Panc1 (cell line): ENCODE measurements at regions not wholly inside any gene's neighbourhood (a gene's known extent, or its start where the extent isn't known, plus 50 kb on each side); places are given as distances from the start of the nearest gene placed in this dataset.

Source experiments
- CTCF ChIP-seq: fragments of 450-650 bp; IDR thresholded peaks from 2 replicates; pipeline ENCODE4 v1.5.1; 2017; ENCODE audit warnings: mild to moderate bottlenecking
- POLR2AphosphoS5 ChIP-seq: IDR thresholded peaks from 2 replicates; pipeline ENCODE4 v1.6.1; 2012; ENCODE audit warnings: mild to moderate bottlenecking, low read depth, low read length, moderate library complexity
- TF ChIP-seq, protein P1 (sequence below), 2 experiments: IDR thresholded peaks; 2 replicates each; pipeline ENCODE4 v1.6.1; 2011 to 2012; ENCODE audit warnings: low read depth in 2 of 2, control low read depth in 1 of 2, low read length in 1 of 2, mild to moderate bottlenecking in 1 of 2, moderate library complexity in 1 of 2; ENCODE audit not compliant: insufficient read depth in 1 of 2

DNA sequence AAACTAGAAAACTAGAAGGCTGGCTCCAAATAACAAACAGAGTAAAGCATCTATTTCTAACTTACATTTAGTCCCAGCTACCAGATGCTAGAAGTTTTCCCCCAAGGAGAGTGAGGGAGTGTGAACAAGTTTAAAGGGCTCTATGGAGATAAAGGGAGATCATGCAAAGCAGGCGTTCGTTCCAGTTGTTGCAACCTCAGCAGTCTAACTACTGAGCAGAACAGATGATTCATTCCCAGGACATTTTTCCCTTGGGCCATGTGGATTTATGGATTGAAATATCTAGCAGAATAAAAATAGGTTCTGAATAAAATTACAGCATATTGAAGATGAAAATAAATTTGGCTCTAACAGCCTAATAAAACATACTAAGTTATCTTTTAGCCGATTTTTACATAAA lies 154.8 kb upstream of the TTC14 start:
- TF ChIP-seq CTCF = no peak
- no peak for TF ChIP-seq POLR2AphosphoS5
- TF ChIP-seq, protein P1, sequence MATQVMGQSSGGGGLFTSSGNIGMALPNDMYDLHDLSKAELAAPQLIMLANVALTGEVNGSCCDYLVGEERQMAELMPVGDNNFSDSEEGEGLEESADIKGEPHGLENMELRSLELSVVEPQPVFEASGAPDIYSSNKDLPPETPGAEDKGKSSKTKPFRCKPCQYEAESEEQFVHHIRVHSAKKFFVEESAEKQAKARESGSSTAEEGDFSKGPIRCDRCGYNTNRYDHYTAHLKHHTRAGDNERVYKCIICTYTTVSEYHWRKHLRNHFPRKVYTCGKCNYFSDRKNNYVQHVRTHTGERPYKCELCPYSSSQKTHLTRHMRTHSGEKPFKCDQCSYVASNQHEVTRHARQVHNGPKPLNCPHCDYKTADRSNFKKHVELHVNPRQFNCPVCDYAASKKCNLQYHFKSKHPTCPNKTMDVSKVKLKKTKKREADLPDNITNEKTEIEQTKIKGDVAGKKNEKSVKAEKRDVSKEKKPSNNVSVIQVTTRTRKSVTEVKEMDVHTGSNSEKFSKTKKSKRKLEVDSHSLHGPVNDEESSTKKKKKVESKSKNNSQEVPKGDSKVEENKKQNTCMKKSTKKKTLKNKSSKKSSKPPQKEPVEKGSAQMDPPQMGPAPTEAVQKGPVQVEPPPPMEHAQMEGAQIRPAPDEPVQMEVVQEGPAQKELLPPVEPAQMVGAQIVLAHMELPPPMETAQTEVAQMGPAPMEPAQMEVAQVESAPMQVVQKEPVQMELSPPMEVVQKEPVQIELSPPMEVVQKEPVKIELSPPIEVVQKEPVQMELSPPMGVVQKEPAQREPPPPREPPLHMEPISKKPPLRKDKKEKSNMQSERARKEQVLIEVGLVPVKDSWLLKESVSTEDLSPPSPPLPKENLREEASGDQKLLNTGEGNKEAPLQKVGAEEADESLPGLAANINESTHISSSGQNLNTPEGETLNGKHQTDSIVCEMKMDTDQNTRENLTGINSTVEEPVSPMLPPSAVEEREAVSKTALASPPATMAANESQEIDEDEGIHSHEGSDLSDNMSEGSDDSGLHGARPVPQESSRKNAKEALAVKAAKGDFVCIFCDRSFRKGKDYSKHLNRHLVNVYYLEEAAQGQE (IDR thresholded peaks at IDR 0.05; ENCODE audit: insufficient read depth in 1 of 2, low read depth in 2 of 2, low read length in 1 of 2) = no peak
